ENCODE measurements at regions not wholly inside any gene's neighbourhood (a gene's known extent, or its start where the extent isn't known, plus 50 kb on each side); places are given as distances from the start of the nearest gene placed in this dataset.

DNA sequence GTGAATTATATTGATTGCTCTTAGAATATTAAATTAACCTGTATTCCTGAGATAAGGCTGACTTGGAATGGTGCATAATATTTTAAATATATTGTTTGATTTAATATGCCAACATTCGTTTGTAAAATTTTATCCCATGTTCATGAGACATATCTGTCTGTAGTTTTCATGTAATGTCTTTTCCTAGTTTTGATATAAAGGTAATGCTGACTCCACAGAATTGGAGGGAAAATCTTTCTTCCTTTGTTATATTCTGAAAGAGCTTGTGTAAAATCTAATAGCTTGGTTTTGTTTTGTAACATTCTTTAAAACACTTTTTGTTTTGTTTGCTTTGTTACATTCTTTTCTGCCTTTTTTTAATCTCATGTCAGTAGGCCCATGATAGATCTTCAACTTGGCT is 657.0 kb downstream of the DNAJB9 start:
- 0% methylated on average over 1 of the region's 1 CpG for WGBS (ENCODE audit: low lambda C conversion rate)
- DNase-seq (ENCODE audit: low spot score) (no peak), FAIRE-seq (no peak), ATAC-seq (no peak)
- in situ Hi-C loops (cut with HindIII; ENCODE audit: extremely low pct_ligation_motif_present, low pct_unique_long_range_greater_than_20kb), result no loop called here
- POLR2A ChIA-PET, result no interaction called here
- no peaks in the 10 kb centered on the region for H3K27me3 ChIP-seq (ENCODE audit: control insufficient read depth in 1 of 2, insufficient read depth in 2 of 2, low read length in 2 of 2)
- no peak overlapping the region for H3K27ac ChIP-seq (ENCODE audit: extremely low read length, insufficient read depth, low read length)
- intact Hi-C loops (cut with micrococcal nuclease; ENCODE audit: unreplicated experiment), result no loop called here
- TF ChIP-seq ADNP (CRISPR knock-in tag; IDR thresholded peaks at IDR 0.05) (no peak), MAFF (IDR thresholded peaks at IDR 0.05; ENCODE audit: low read depth, low read length) (peak; percentile 66), MAFK (conservative IDR thresholded peaks at IDR 0.05 in 1 of 2, IDR thresholded peaks at IDR 0.05 in 1 of 2; ENCODE audit: low read length in 2 of 2) (peak; percentile 60 to 86)
- no peak overlapping the region for H3K9ac ChIP-seq (ENCODE audit: insufficient read depth, low read depth, low read length)
- no peaks in the 10 kb centered on the region for H3K4me1 ChIP-seq (ENCODE audit: insufficient read depth, low read length)
- H4K20me1 ChIP-seq (ENCODE audit: insufficient read depth, low read length), result no peaks in the 10 kb centered on the region
- peaks cover 11% of the 10 kb centered on the region for H3K9me3 ChIP-seq (ENCODE audit: low read length)
- BruUV-seq (replicated peaks), result no TSS peak
- CTCF ChIA-PET (ENCODE audit: low intra/inter-chr PET ratio, low total read pairs), result no interaction called here
- H3K4me2 ChIP-seq (ENCODE audit: low read depth, low read length), result no peak overlapping the region
- no peaks in the 10 kb centered on the region for H3K36me3 ChIP-seq (replicated peaks in 1 of 2; ENCODE audit: control insufficient read depth in 1 of 2, insufficient read depth in 2 of 2, low read length in 2 of 2)
- H3K79me2 ChIP-seq (ENCODE audit: insufficient read depth, low read length), result no peaks in the 10 kb centered on the region
- H2AFZ ChIP-seq (ENCODE audit: low read length), result no peak overlapping the region
- no peak overlapping the region for H3K4me3 ChIP-seq (replicated peaks in 1 of 3; ENCODE audit: insufficient read depth in 1 of 3, low read depth in 2 of 3, low read length in 3 of 3)

DNA sequence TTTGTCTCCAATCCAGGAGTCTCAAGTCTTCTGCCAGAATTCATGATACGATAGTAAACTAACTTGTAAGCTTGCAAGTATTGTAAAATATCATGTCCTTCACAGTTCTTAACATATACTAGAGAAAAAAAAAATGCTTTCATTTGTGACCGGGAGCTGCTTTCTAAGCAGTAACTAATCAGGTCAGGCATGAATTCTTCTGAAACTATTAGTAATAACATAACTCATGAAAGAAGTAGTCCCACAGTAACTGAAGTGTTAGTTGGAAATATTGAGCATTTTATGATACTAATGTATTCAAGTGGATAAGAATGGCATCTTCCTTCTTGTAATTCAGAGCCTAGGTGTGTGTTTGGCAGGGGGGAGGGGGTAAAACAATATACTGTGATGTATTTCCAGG is 665.6 kb downstream of the DNAJB9 start:
- Histone ChIP-seq H3K27ac (ENCODE audit: extremely low read length, insufficient read depth, low read length) (no peak overlapping the region), H3K27me3 (ENCODE audit: control insufficient read depth in 1 of 2, insufficient read depth in 2 of 2, low read length in 2 of 2) (no peaks in the 10 kb centered on the region; a peak in 1 of 5 replicates), H4K20me1 (ENCODE audit: insufficient read depth, low read length) (no peaks in the 10 kb centered on the region), H3K36me3 (replicated peaks in 1 of 2; ENCODE audit: control insufficient read depth in 1 of 2, insufficient read depth in 2 of 2, low read length in 2 of 2) (no peaks in the 10 kb centered on the region), H3K4me1 (ENCODE audit: insufficient read depth, low read length) (no peaks in the 10 kb centered on the region), H3K4me3 (replicated peaks in 1 of 3; ENCODE audit: insufficient read depth in 1 of 3, low read depth in 2 of 3, low read length in 3 of 3) (no peak overlapping the region), H3K79me2 (ENCODE audit: insufficient read depth, low read length) (no peaks in the 10 kb centered on the region), H3K4me2 (ENCODE audit: low read depth, low read length) (no peak overlapping the region), H3K9ac (ENCODE audit: insufficient read depth, low read depth, low read length) (no peak overlapping the region), H2AFZ (ENCODE audit: low read length) (no peak overlapping the region), H3K9me3 (ENCODE audit: low read length) (peaks cover 26% of the 10 kb centered on the region)
- CTCF ChIA-PET (ENCODE audit: low intra/inter-chr PET ratio, low total read pairs), result no interaction called here
- FAIRE-seq, result no peak
- DNase-seq (ENCODE audit: low spot score), result no peak
- no peak for ATAC-seq
- POLR2A ChIA-PET, result no interaction called here
- in situ Hi-C loops (cut with HindIII; ENCODE audit: extremely low pct_ligation_motif_present, low pct_unique_long_range_greater_than_20kb) (no loop called here), intact Hi-C loops (cut with micrococcal nuclease; ENCODE audit: unreplicated experiment) (no loop called here)
- WGBS (ENCODE audit: low lambda C conversion rate), result 2% methylated on average over 2 of the region's 2 CpGs
- BruUV-seq (replicated peaks), result no TSS peak
- TF ChIP-seq, protein P1, sequence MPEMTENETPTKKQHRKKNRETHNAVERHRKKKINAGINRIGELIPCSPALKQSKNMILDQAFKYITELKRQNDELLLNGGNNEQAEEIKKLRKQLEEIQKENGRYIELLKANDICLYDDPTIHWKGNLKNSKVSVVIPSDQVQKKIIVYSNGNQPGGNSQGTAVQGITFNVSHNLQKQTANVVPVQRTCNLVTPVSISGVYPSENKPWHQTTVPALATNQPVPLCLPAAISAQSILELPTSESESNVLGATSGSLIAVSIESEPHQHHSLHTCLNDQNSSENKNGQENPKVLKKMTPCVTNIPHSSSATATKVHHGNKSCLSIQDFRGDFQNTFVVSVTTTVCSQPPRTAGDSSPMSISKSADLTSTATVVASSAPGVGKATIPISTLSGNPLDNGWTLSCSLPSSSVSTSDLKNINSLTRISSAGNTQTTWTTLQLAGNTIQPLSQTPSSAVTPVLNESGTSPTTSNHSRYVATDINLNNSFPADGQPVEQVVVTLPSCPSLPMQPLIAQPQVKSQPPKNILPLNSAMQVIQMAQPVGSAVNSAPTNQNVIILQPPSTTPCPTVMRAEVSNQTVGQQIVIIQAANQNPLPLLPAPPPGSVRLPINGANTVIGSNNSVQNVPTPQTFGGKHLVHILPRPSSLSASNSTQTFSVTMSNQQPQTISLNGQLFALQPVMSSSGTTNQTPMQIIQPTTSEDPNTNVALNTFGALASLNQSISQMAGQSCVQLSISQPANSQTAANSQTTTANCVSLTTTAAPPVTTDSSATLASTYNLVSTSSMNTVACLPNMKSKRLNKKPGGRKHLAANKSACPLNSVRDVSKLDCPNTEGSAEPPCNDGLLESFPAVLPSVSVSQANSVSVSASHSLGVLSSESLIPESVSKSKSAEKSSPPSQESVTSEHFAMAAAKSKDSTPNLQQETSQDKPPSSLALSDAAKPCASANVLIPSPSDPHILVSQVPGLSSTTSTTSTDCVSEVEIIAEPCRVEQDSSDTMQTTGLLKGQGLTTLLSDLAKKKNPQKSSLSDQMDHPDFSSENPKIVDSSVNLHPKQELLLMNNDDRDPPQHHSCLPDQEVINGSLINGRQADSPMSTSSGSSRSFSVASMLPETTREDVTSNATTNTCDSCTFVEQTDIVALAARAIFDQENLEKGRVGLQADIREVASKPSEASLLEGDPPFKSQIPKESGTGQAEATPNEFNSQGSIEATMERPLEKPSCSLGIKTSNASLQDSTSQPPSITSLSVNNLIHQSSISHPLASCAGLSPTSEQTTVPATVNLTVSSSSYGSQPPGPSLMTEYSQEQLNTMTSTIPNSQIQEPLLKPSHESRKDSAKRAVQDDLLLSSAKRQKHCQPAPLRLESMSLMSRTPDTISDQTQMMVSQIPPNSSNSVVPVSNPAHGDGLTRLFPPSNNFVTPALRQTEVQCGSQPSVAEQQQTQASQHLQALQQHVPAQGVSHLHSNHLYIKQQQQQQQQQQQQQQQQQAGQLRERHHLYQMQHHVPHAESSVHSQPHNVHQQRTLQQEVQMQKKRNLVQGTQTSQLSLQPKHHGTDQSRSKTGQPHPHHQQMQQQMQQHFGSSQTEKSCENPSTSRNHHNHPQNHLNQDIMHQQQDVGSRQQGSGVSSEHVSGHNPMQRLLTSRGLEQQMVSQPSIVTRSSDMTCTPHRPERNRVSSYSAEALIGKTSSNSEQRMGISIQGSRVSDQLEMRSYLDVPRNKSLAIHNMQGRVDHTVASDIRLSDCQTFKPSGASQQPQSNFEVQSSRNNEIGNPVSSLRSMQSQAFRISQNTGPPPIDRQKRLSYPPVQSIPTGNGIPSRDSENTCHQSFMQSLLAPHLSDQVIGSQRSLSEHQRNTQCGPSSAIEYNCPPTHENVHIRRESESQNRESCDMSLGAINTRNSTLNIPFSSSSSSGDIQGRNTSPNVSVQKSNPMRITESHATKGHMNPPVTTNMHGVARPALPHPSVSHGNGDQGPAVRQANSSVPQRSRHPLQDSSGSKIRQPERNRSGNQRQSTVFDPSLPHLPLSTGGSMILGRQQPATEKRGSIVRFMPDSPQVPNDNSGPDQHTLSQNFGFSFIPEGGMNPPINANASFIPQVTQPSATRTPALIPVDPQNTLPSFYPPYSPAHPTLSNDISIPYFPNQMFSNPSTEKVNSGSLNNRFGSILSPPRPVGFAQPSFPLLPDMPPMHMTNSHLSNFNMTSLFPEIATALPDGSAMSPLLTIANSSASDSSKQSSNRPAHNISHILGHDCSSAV (CRISPR knock-in tag; IDR thresholded peaks at IDR 0.05; ENCODE audit: borderline replicate concordance), result no peak
- TF ChIP-seq RFX3 (CRISPR knock-in tag; IDR thresholded peaks at IDR 0.05) (no peak), ZIK1 (CRISPR knock-in tag; IDR thresholded peaks at IDR 0.05; ENCODE audit: borderline replicate concordance, low read depth) (no peak), SNRNP70 (IDR thresholded peaks at IDR 0.05; ENCODE audit: low read depth, low read length) (no peak), EEA1 (CRISPR knock-in tag; IDR thresholded peaks at IDR 0.05; ENCODE audit: borderline replicate concordance) (no peak)
- TF ChIP-seq, protein P2, sequence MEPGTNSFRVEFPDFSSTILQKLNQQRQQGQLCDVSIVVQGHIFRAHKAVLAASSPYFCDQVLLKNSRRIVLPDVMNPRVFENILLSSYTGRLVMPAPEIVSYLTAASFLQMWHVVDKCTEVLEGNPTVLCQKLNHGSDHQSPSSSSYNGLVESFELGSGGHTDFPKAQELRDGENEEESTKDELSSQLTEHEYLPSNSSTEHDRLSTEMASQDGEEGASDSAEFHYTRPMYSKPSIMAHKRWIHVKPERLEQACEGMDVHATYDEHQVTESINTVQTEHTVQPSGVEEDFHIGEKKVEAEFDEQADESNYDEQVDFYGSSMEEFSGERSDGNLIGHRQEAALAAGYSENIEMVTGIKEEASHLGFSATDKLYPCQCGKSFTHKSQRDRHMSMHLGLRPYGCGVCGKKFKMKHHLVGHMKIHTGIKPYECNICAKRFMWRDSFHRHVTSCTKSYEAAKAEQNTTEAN (CRISPR knock-in tag; conservative IDR thresholded peaks at IDR 0.05), result no peak
